22Rv1 (cell line): ENCODE measurements at regions not wholly inside any gene's neighbourhood (a gene's known extent, or its start where the extent isn't known, plus 50 kb on each side); places are given as distances from the start of the nearest gene placed in this dataset.

ENCODE experiments used
- H3K27ac ChIP-seq: fragments of 450-650 bp; 2 replicates; pipeline ENCODE4 v1.5.1; 2017
- CTCF ChIP-seq: fragments of 450-650 bp; IDR thresholded peaks from 2 replicates; pipeline ENCODE4 v1.5.1; 2017; ENCODE audit warnings: mild to moderate bottlenecking
- ZFX ChIP-seq: fragments of 450-650 bp; IDR thresholded peaks from 2 replicates; pipeline ENCODE4 v1.6.1; 2017; ENCODE audit warnings: antibody characterized with exemption, borderline replicate concordance

GRCh38 chr2:120824246-120824645 lies 88.6 kb downstream of the GLI2 start:
- TF ChIP-seq ZFX: no peak
- H3K27ac ChIP-seq: no peak overlapping the region

- H3K27ac ChIP-seq: no peak overlapping the region
These were observed 89.9 kb downstream of the GLI2 start for GRCh38 chr2:120825370-120826259.

GRCh38 chr2:120826260-120826648 lies 90.6 kb downstream of the GLI2 start:
- TF ChIP-seq ZFX (no peak), CTCF (no peak)
- H3K27ac ChIP-seq: no peak overlapping the region

More at GRCh38 chr2:120825370-120826259, 89.9 kb downstream of the GLI2 start:
- TF ChIP-seq ZFX (no peak), CTCF (no peak)

GRCh38 chr2:120826716-120827410 lies 91.2 kb downstream of the GLI2 start:
- no peak for TF ChIP-seq CTCF
- TF ChIP-seq ZFX: no peak
- no peak overlapping the region for H3K27ac ChIP-seq

GRCh38 chr2:120828066-120828465 lies 92.4 kb downstream of the GLI2 start:
- H3K27ac ChIP-seq: no peak overlapping the region

GRCh38 chr2:120828829-120829632 lies 93.4 kb downstream of the GLI2 start:
- no peak overlapping the region for H3K27ac ChIP-seq
- TF ChIP-seq CTCF (no peak), ZFX (no peak)

More at GRCh38 chr2:120828066-120828465, 92.4 kb downstream of the GLI2 start:
- TF ChIP-seq ZFX (no peak), CTCF (no peak)

GRCh38 chr2:120829633-120830025 lies 94.0 kb downstream of the GLI2 start:
- no peak for TF ChIP-seq CTCF
- no peak for TF ChIP-seq ZFX

More at GRCh38 chr2:120829633-120830025, 94.0 kb downstream of the GLI2 start:
- H3K27ac ChIP-seq: no peak overlapping the region
